T47D (cell line): ENCODE measurements at regions not wholly inside any gene's neighbourhood (a gene's known extent, or its start where the extent isn't known, plus 50 kb on each side); places are given as distances from the start of the nearest gene placed in this dataset.

ENCODE experiments used
- DNase-seq, 2 experiments: peaks; one replicate each; pipeline versions ENCODE4 v3.0.0 to v3.0.0-alpha.2; 2011 to 2012; ENCODE audit warnings: low read depth in 1 of 2, low spot score in 1 of 2
- JUND ChIP-seq: IDR thresholded peaks from 2 replicates; pipeline ENCODE4 v1.6.1; 2012; ENCODE audit warnings: low read depth
- in situ Hi-C: cut with HindIII; loops from 2 replicates; pipeline ENCODE4 v1.10.0; 2016; ENCODE audit warnings: low sequenced_read_pairs, low pct_unique_long_range_greater_than_20kb

GRCh38 chr12:100716945-100717732, 77.4 kb upstream of the ANO4 start:
- in situ Hi-C loops = no loop called here
- TF ChIP-seq JUND = no peak
- DNase-seq = no peak

DNA sequence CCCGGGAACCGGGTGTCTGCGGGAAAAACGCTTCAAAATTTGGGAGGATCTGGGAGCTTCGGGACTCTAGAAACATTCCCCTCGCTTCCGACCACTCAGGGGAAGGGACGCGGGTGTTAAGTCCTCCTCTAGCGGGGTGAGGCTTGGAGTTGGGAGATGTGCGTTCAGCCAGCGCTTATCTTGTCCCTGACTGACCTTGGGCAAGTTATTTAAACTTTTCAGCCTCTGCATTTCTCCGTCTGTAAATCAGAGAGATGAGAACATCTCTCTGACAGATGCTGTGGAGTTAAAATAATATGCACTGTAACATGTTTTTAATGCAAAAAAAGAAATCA, 76.9 kb upstream of the ANO4 start:
- no peak for TF ChIP-seq JUND
- in situ Hi-C loops = no loop called here
- DNase-seq = no peak

DNA sequence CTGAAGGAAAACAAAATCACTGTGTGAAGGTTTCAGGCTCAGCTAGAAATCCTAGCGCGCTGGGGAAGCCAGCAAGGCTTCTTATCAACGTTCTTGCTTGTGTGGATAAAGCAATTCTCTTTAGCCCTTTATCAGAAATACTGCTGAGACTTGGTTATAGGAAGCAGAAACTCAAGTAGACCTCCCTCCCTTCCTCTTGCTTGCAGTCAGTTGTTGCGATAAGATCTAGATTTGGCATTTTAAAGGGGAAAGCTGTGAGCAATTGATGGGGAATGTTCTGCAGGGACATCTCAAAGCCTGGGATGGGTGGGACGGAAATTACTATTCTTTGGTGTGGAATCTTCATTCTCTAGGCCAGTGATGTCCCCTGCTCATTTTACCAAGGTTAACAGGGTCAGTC, 76.4 kb upstream of the ANO4 start:
- no peak for DNase-seq
- TF ChIP-seq JUND = no peak
- in situ Hi-C loops = no loop called here

DNA sequence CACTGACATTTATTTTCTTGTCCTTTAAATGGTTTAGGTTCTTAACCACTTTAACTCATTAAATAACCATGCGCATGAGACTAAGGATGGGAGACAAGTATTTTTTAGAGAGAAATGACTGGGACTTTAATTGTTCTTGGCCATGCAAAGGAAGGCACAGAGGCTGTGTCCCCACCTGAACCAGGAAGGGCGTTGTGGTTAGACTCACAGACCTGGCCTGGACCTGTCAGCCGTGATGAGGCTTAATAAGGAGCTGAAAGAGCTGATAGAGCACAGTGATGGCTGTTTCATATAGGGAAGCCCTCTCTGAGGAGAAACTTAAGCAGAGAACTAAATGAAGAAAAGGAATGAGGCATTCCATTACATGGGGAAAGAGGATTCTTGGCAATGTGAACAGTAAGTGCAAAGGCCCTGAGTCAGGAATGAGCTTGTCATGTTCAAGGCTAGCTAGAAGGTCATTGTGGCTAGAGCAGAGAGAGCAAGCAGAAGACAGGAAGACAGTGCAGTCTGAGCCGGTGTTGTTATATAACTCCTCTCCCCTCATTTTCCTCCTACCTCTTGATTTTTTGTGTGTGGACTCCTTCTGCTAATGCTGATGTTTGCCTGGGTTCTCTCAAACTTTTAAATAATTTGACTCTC, 74.4 kb upstream of the ANO4 start:
- in situ Hi-C loops = no loop called here
- no peak for TF ChIP-seq JUND
- no peak for DNase-seq

- in situ Hi-C loops = no loop called here
- TF ChIP-seq JUND = no peak
- no peak for DNase-seq
Measured at GRCh38 chr12:100721169-100721568, 73.4 kb upstream of the ANO4 start.

DNA sequence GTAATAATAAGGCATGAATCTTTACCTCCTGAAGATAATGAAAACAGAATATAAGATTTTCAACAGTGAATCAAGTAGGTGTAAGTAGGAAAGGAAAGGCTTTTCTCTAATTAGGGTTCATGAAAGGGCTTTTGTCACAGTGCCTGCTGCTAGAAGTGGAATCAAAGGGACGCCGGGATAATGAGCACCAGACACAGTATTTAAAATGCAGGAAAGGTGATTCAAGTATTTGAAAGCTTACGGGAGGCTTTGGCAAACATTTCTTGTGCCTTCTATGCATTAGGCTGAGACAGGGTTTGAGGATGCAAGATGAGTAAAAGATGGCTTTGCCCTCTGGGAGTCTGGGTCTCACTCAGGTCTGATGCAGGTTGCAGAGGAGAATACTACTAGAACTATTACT, 70.5 kb upstream of the ANO4 start:
- no peak for TF ChIP-seq JUND
- no peak for DNase-seq
- in situ Hi-C loops = no loop called here

GRCh38 chr12:100733817-100734593, 60.6 kb upstream of the ANO4 start:
- in situ Hi-C loops = no loop called here
- DNase-seq = peak in 1 of 2 experiments; percentile 63
- TF ChIP-seq JUND = no peak

- peak in 1 of 2 experiments; percentile 3 for DNase-seq
- TF ChIP-seq JUND = no peak
- in situ Hi-C loops = no loop called here
Measured at GRCh38 chr12:100737168-100737567, 57.4 kb upstream of the ANO4 start.

DNA sequence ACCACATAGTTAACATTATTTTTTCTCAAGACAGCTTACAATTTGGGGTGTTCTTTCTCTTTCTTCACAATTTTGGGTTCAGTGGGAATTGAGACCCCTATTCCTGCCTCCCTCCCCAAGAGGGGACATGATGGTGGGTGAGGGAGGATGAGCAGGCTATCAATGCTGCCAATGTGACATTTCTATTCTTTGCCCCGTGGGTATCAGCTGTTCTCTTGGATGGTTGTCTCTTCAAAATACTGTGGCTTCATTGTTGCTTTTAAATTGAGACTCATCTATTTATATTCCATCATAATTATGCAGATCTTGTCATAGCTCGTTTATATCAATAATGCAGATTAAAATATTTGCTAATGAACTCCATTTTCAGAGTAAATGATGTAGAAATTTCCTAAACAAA, 56.5 kb upstream of the ANO4 start:
- no peak for DNase-seq
- no peak for TF ChIP-seq JUND

DNA sequence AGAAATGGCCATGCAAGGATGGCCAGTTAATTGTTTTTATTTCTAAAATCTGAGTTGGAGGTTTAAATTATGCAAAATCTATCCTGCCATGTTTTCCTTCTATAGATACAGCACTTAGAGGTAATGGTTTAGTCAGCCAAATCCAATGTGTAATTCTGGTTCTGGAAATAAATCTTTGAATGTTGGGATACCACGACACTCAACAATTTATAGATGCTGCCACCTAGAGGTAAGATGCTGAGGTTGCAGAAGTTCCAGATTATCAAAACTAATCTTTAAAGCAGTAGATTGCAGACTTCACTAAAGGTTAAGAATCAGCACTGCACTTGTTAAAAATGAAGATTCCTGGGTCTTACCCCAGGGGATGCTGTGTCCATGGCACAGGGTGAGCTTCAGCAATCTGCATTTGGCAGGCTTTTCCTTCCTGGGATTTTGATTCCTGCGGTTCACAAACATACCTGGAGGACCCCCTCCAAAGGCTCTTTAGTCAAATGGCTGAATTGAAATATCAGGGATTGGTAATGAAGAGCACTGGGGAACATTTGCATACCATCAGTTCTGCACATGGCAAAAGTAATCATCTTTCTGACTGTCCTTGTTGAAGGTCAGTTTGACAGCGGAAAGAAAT, 53.4 kb upstream of the ANO4 start:
- peak in 1 of 2 experiments; percentile 55 for DNase-seq
- no peak for TF ChIP-seq JUND
- in situ Hi-C loops = no loop called here

More for the DNA sequence above, 56.5 kb upstream of the ANO4 start:
- in situ Hi-C loops = no loop called here

- DNase-seq = no peak
- in situ Hi-C loops = no loop called here
- no peak for TF ChIP-seq JUND
Measured at GRCh38 chr12:100743060-100743459, 51.5 kb upstream of the ANO4 start.
